WTC11 (cell line): ENCODE measurements at regions not wholly inside any gene's neighbourhood (a gene's known extent, or its start where the extent isn't known, plus 50 kb on each side); places are given as distances from the start of the nearest gene placed in this dataset.

Source experiments
- ATAC-seq: fragments of 200-7000 bp; cut with Tn5 transposase; 2 replicates; pipeline ENCODE4 v1.10.0; 2021; ENCODE audit warnings: mild to moderate bottlenecking, moderate library complexity
- CTCF ChIA-PET: fragments of 300-600 bp; sonication (Branson Sonifier 250); formaldehyde crosslinking; loops from one replicate; lab custom pipeline; 2021; ENCODE audit warnings: antibody characterized with exemption; lab: Charles Lee
- POLR2A ChIA-PET: fragments of 350-600 bp; sonication (Branson Sonifier 250); formaldehyde crosslinking; loops from one replicate; lab custom pipeline; 2021; ENCODE audit warnings: antibody characterized with exemption; lab: Charles Lee
- DNase-seq: peaks from one replicate; pipeline ENCODE4 v3.0.0; 2021; ENCODE audit warnings: low spot score
- H3K27ac Mint-ChIP-seq: 2 replicates; pipeline ENCODE4 v1.8.0; 2021; ENCODE audit warnings: mixed read lengths
- H3K27me3 Mint-ChIP-seq: 2 replicates; pipeline ENCODE4 v1.8.0; 2021; ENCODE audit warnings: low read depth, mild to moderate bottlenecking, moderate library complexity, mixed read lengths
- H3K36me3 Mint-ChIP-seq: 2 replicates; pipeline ENCODE4 v1.8.0; 2021; ENCODE audit warnings: mixed read lengths
- H3K4me1 Mint-ChIP-seq: 2 replicates; pipeline ENCODE4 v1.8.0; 2022; ENCODE audit warnings: mixed read lengths
- H3K4me3 Mint-ChIP-seq: 2 replicates; pipeline ENCODE4 v1.8.0; 2021; ENCODE audit warnings: mild to moderate bottlenecking, moderate library complexity, mixed read lengths
- H3K9me3 Mint-ChIP-seq: 2 replicates; pipeline ENCODE4 v1.8.0; 2021; ENCODE audit warnings: mixed read lengths
- CBFB ChIP-seq: sonication (generic); formaldehyde crosslinking; IDR thresholded peaks from 2 replicates; pipeline ENCODE4 v1.8.1; 2022; ENCODE audit warnings: mild to moderate bottlenecking, low read depth, missing genetic modification reagents
- EMX1 ChIP-seq: fragments of 250-450 bp; sonication (Bioruptor Pico); IDR thresholded peaks from 2 replicates; pipeline ENCODE4 v1.8.0; 2021; ENCODE audit warnings: mild to moderate bottlenecking
- ESRRA ChIP-seq: sonication (generic); formaldehyde crosslinking; IDR thresholded peaks from 2 replicates; pipeline ENCODE4 v1.8.1; 2022; ENCODE audit warnings: mild to moderate bottlenecking, missing genetic modification reagents, borderline replicate concordance
- GTF2I ChIP-seq: fragments of 250-450 bp; sonication (Bioruptor Pico); conservative IDR thresholded peaks from 2 replicates; pipeline ENCODE4 v1.4.0; 2021; ENCODE audit warnings: mild to moderate bottlenecking
- JAZF1 ChIP-seq: fragments of 250-450 bp; sonication (Bioruptor Pico); IDR thresholded peaks from 2 replicates; pipeline ENCODE4 v1.9.0; 2021; ENCODE audit warnings: moderate library complexity, mild to moderate bottlenecking, inconsistent platforms
- NFATC4 ChIP-seq: fragments of 250-450 bp; sonication (Bioruptor Pico); IDR thresholded peaks from 2 replicates; pipeline ENCODE4 v1.9.0; 2021; ENCODE audit warnings: mild to moderate bottlenecking
- NR3C1 ChIP-seq: sonication (generic); formaldehyde crosslinking; conservative IDR thresholded peaks from 2 replicates; pipeline ENCODE4 v1.8.1; 2023; ENCODE audit warnings: low read depth, mild to moderate bottlenecking, missing genetic modification reagents
- PRRX2 ChIP-seq: fragments of 250-450 bp; sonication (Bioruptor Pico); IDR thresholded peaks from 2 replicates; pipeline ENCODE4 v1.8.0; 2021; ENCODE audit warnings: mild to moderate bottlenecking
- SMAD3 ChIP-seq: sonication (generic); formaldehyde crosslinking; IDR thresholded peaks from 2 replicates; pipeline ENCODE4 v1.8.0; 2022; ENCODE audit warnings: missing genetic modification reagents, mild to moderate bottlenecking, borderline replicate concordance
- SMAD4 ChIP-seq: sonication (generic); formaldehyde crosslinking; IDR thresholded peaks from 2 replicates; pipeline ENCODE4 v1.8.0; 2022; ENCODE audit warnings: mild to moderate bottlenecking, missing genetic modification reagents
- SOX15 ChIP-seq: fragments of 250-450 bp; sonication (Bioruptor Pico); IDR thresholded peaks from 2 replicates; pipeline ENCODE4 v1.9.0; 2021; ENCODE audit warnings: mild to moderate bottlenecking
- TEAD4 ChIP-seq: sonication (generic); formaldehyde crosslinking; IDR thresholded peaks from 2 replicates; pipeline ENCODE4 v1.8.0; 2022; ENCODE audit warnings: mild to moderate bottlenecking, missing genetic modification reagents
- ZNF219 ChIP-seq: sonication (generic); formaldehyde crosslinking; IDR thresholded peaks from 2 replicates; pipeline ENCODE4 v1.8.0; 2023; ENCODE audit warnings: missing genetic modification reagents, mild to moderate bottlenecking, borderline replicate concordance
- TF ChIP-seq, protein P1 (sequence below): sonication (generic); formaldehyde crosslinking; IDR thresholded peaks from 2 replicates; pipeline ENCODE4 v1.8.0; 2022; ENCODE audit warnings: mild to moderate bottlenecking, missing genetic modification reagents
- TF ChIP-seq, protein P2 (sequence below): fragments of 250-450 bp; sonication (Bioruptor Pico); IDR thresholded peaks from 2 replicates; pipeline ENCODE4 v1.9.0; 2021; ENCODE audit warnings: mild to moderate bottlenecking
- TF ChIP-seq, protein P3 (sequence below): fragments of 250-450 bp; sonication (Bioruptor Pico); IDR thresholded peaks from 2 replicates; pipeline ENCODE4 v1.9.0; 2021; ENCODE audit warnings: mild to moderate bottlenecking, borderline replicate concordance
- TF ChIP-seq, protein P4 (sequence below): sonication (generic); formaldehyde crosslinking; IDR thresholded peaks from 2 replicates; pipeline ENCODE4 v1.8.0; 2022; ENCODE audit warnings: mild to moderate bottlenecking, missing genetic modification reagents
- TF ChIP-seq, protein P5 (sequence below): sonication (generic); formaldehyde crosslinking; conservative IDR thresholded peaks from 2 replicates; pipeline ENCODE4 v1.8.1; 2023; ENCODE audit warnings: mild to moderate bottlenecking, low read depth, missing genetic modification reagents, moderate library complexity

DNA sequence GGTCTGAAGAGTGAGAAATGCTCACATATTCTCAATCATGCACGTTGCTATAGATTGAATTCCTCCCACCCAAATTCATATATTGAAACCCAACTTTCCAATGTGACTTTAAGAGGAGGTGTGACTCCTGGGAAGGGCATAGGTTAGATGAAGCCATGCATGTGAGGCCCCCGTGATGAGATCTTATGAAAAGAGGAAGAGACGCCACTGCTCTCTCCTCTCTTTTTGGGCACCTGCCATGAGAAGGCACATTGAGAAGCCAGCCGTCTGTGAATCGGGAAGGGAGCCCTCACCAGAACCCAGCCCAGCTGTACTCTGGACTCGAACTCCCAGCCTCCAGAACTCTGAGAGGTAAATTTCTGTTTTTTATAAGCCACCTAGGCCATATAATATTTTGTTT is 842.6 kb upstream of the SALL3 start:
- Mint-ChIP-seq H3K27me3 (peaks cover 16% of the 10 kb centered on the region), H3K27ac (no peak overlapping the region), H3K4me1 (peaks cover 36% of the 10 kb centered on the region), H3K9me3 (peaks cover 34% of the 10 kb centered on the region), H3K4me3 (no peak overlapping the region), H3K36me3 (peaks cover 23% of the 10 kb centered on the region)
- DNase-seq (no peak), ATAC-seq (no peak)
- POLR2A ChIA-PET = no interaction called here
- CTCF ChIA-PET = no interaction called here
- TF ChIP-seq TEAD4 (CRISPR knock-in tag) (no peak), ZNF219 (CRISPR knock-in tag) (no peak), ESRRA (CRISPR knock-in tag) (no peak)

DNA sequence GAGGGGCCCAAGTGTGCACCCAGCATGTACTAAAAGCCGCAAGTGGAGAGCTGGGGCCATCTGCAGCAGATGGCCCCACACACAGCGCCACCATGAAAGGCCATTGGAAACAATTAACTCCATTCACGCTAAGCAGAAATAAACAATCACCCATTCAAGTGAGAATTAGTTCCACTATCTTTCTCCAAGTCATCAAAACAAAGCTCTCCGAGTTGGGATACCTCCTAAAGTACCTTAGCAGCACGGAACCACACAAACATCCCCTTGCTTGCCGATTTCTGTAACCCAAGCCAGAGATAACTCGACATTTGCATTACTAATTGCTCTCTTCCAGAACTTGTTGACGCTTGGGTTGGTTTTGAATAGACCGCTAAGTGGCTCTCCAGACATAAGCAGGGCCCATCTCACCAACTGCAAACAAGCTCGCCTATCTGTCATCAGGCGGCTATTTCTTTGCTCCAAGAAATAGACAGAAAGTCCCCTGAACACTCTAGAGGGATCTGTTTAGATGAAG is 840.6 kb upstream of the SALL3 start:
- Mint-ChIP-seq H3K4me3 (no peak overlapping the region; the same call in 1 of the 2 replicates), H3K27ac (peak overlapping the region; percentile 76), H3K27me3 (peaks cover 16% of the 10 kb centered on the region), H3K4me1 (peaks cover 36% of the 10 kb centered on the region), H3K9me3 (peaks cover 34% of the 10 kb centered on the region), H3K36me3 (peaks cover 30% of the 10 kb centered on the region)
- DNase-seq (no peak), ATAC-seq (peak; percentile 79)
- POLR2A ChIA-PET = interaction anchor here (0.5 kb wide), 1 partner anchor 839 kb away, joined by 3 read pairs; no protein-coding TSS in a partner anchor
- TF ChIP-seq, protein P1, sequence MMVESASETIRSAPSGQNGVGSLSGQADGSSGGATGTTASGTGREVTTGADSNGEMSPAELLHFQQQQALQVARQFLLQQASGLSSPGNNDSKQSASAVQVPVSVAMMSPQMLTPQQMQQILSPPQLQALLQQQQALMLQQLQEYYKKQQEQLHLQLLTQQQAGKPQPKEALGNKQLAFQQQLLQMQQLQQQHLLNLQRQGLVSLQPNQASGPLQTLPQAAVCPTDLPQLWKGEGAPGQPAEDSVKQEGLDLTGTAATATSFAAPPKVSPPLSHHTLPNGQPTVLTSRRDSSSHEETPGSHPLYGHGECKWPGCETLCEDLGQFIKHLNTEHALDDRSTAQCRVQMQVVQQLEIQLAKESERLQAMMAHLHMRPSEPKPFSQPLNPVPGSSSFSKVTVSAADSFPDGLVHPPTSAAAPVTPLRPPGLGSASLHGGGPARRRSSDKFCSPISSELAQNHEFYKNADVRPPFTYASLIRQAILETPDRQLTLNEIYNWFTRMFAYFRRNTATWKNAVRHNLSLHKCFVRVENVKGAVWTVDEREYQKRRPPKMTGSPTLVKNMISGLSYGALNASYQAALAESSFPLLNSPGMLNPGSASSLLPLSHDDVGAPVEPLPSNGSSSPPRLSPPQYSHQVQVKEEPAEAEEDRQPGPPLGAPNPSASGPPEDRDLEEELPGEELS (CRISPR knock-in tag) = peak; percentile 43; the same call in 1 of the 2 replicates
- TF ChIP-seq, protein P2, sequence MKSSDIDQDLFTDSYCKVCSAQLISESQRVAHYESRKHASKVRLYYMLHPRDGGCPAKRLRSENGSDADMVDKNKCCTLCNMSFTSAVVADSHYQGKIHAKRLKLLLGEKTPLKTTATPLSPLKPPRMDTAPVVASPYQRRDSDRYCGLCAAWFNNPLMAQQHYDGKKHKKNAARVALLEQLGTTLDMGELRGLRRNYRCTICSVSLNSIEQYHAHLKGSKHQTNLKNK = peak; percentile 46; the same call in 1 of the 2 replicates
- TF ChIP-seq EMX1 = no peak
- CTCF ChIA-PET = no interaction called here

DNA sequence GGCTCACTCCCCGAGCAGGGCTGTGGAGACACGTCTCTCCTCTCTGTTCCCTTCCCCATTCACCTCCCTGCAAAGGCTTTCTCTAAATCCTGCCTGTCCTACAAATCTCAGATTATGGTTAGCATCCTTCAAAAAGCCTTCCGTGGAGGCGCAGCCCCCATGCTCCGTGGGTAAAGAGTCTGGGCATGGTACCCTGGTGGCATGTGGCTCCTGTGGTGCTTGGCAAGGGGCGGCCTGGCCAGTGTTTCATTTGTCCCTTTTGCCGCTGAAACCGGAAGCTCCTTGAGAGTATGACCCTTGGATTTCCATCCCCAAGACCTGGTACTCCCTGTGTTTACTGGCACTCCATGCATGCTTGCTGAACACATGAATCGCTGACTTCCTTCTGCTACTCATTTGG is 839.3 kb upstream of the SALL3 start:
- no peak for DNase-seq
- H3K9me3 Mint-ChIP-seq = peaks cover 40% of the 10 kb centered on the region
- POLR2A ChIA-PET = no interaction called here
- peaks cover 36% of the 10 kb centered on the region for H3K4me1 Mint-ChIP-seq
- no peak for ATAC-seq
- CTCF ChIA-PET = no interaction called here
- H3K4me3 Mint-ChIP-seq = no peak overlapping the region
- no peak overlapping the region; the same call in 1 of the 2 replicates for H3K27ac Mint-ChIP-seq
- peaks cover 32% of the 10 kb centered on the region for H3K36me3 Mint-ChIP-seq
- TF ChIP-seq SOX15 (CRISPR knock-in tag) = no peak
- TF ChIP-seq, protein P3, sequence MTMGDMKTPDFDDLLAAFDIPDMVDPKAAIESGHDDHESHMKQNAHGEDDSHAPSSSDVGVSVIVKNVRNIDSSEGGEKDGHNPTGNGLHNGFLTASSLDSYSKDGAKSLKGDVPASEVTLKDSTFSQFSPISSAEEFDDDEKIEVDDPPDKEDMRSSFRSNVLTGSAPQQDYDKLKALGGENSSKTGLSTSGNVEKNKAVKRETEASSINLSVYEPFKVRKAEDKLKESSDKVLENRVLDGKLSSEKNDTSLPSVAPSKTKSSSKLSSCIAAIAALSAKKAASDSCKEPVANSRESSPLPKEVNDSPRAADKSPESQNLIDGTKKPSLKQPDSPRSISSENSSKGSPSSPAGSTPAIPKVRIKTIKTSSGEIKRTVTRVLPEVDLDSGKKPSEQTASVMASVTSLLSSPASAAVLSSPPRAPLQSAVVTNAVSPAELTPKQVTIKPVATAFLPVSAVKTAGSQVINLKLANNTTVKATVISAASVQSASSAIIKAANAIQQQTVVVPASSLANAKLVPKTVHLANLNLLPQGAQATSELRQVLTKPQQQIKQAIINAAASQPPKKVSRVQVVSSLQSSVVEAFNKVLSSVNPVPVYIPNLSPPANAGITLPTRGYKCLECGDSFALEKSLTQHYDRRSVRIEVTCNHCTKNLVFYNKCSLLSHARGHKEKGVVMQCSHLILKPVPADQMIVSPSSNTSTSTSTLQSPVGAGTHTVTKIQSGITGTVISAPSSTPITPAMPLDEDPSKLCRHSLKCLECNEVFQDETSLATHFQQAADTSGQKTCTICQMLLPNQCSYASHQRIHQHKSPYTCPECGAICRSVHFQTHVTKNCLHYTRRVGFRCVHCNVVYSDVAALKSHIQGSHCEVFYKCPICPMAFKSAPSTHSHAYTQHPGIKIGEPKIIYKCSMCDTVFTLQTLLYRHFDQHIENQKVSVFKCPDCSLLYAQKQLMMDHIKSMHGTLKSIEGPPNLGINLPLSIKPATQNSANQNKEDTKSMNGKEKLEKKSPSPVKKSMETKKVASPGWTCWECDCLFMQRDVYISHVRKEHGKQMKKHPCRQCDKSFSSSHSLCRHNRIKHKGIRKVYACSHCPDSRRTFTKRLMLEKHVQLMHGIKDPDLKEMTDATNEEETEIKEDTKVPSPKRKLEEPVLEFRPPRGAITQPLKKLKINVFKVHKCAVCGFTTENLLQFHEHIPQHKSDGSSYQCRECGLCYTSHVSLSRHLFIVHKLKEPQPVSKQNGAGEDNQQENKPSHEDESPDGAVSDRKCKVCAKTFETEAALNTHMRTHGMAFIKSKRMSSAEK (CRISPR knock-in tag) = no peak
- no peak for TF ChIP-seq SMAD3 (CRISPR knock-in tag)
- TF ChIP-seq, protein P4, sequence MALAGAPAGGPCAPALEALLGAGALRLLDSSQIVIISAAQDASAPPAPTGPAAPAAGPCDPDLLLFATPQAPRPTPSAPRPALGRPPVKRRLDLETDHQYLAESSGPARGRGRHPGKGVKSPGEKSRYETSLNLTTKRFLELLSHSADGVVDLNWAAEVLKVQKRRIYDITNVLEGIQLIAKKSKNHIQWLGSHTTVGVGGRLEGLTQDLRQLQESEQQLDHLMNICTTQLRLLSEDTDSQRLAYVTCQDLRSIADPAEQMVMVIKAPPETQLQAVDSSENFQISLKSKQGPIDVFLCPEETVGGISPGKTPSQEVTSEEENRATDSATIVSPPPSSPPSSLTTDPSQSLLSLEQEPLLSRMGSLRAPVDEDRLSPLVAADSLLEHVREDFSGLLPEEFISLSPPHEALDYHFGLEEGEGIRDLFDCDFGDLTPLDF (CRISPR knock-in tag) = no peak
- TF ChIP-seq, all 79 proteins: peak for 0
- H3K27me3 Mint-ChIP-seq = peaks cover 16% of the 10 kb centered on the region

DNA sequence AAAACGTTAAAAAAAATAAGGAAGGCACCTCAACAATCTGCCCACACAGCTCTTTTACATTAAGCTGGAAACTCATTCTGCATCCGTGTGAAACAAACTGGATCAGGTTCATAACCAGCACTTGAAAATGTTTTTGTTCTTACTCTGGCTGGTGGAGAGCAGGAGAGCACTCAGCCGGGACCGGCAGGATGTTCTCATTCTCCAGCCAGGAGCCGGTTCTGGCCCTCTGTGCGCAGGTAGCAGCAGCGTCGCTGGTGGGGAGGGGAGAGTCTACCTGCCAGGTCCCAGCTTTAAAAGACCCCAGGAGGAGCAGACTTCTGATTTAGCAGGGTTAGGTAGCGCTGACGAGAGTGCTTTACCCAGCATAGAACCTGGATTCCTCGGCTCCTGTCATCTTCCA is 834.9 kb upstream of the SALL3 start:
- ChIA-PET POLR2A (no interaction called here), CTCF (no interaction called here)
- peaks cover 40% of the 10 kb centered on the region for H3K9me3 Mint-ChIP-seq
- H3K36me3 Mint-ChIP-seq = peaks cover 30% of the 10 kb centered on the region
- DNase-seq (no peak), ATAC-seq (no peak)
- peaks cover 10% of the 10 kb centered on the region for H3K27me3 Mint-ChIP-seq
- no peak overlapping the region for H3K4me3 Mint-ChIP-seq
- H3K27ac Mint-ChIP-seq = no peak overlapping the region
- peaks cover 15% of the 10 kb centered on the region for H3K4me1 Mint-ChIP-seq
- TF ChIP-seq CBFB (CRISPR knock-in tag) (no peak), JAZF1 (no peak), SMAD4 (CRISPR knock-in tag) (no peak), TEAD4 (CRISPR knock-in tag) (no peak), NR3C1 (CRISPR knock-in tag) (no peak), PRRX2 (no peak), NFATC4 (CRISPR knock-in tag) (no peak), GTF2I (no peak)
- TF ChIP-seq, protein P2 = no peak
- TF ChIP-seq, protein P5, sequence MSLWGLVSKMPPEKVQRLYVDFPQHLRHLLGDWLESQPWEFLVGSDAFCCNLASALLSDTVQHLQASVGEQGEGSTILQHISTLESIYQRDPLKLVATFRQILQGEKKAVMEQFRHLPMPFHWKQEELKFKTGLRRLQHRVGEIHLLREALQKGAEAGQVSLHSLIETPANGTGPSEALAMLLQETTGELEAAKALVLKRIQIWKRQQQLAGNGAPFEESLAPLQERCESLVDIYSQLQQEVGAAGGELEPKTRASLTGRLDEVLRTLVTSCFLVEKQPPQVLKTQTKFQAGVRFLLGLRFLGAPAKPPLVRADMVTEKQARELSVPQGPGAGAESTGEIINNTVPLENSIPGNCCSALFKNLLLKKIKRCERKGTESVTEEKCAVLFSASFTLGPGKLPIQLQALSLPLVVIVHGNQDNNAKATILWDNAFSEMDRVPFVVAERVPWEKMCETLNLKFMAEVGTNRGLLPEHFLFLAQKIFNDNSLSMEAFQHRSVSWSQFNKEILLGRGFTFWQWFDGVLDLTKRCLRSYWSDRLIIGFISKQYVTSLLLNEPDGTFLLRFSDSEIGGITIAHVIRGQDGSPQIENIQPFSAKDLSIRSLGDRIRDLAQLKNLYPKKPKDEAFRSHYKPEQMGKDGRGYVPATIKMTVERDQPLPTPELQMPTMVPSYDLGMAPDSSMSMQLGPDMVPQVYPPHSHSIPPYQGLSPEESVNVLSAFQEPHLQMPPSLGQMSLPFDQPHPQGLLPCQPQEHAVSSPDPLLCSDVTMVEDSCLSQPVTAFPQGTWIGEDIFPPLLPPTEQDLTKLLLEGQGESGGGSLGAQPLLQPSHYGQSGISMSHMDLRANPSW (CRISPR knock-in tag) = no peak
